Ishikawa (cell line): ENCODE measurements at regions not wholly inside any gene's neighbourhood (a gene's known extent, or its start where the extent isn't known, plus 50 kb on each side); places are given as distances from the start of the nearest gene placed in this dataset.

Experiments
- CEBPB ChIP-seq: IDR thresholded peaks from 2 replicates; pipeline ENCODE4 v1.6.1; 2012
- CREB1 ChIP-seq: IDR thresholded peaks from 2 replicates; pipeline ENCODE4 v1.6.1; 2012; ENCODE audit warnings: low read depth
- EGR1 ChIP-seq: IDR thresholded peaks from 2 replicates; pipeline ENCODE4 v1.6.1; 2012
- EP300 ChIP-seq: IDR thresholded peaks from 2 replicates; pipeline ENCODE4 v1.6.1; 2012; ENCODE audit warnings: borderline replicate concordance
- FOXM1 ChIP-seq: IDR thresholded peaks from 2 replicates; pipeline ENCODE4 v1.6.1; 2012; ENCODE audit warnings: low read depth, borderline replicate concordance
- MAX ChIP-seq: IDR thresholded peaks from 2 replicates; pipeline ENCODE4 v1.6.1; 2012
- NFIC ChIP-seq: IDR thresholded peaks from 2 replicates; pipeline ENCODE4 v1.6.1; 2012
- RAD21 ChIP-seq: IDR thresholded peaks from 2 replicates; pipeline ENCODE4 v1.6.1; 2012; ENCODE audit warnings: low read depth
- REST ChIP-seq: IDR thresholded peaks from 2 replicates; pipeline ENCODE4 v1.6.1; 2012; ENCODE audit warnings: low read depth, mild to moderate bottlenecking
- TAF1 ChIP-seq: IDR thresholded peaks from 2 replicates; pipeline ENCODE4 v1.6.1; 2012; ENCODE audit warnings: low read depth, mild to moderate bottlenecking
- TCF12 ChIP-seq: IDR thresholded peaks from 2 replicates; pipeline ENCODE4 v1.6.1; 2012; ENCODE audit warnings: low read depth
- TEAD4 ChIP-seq: IDR thresholded peaks from 2 replicates; pipeline ENCODE4 v1.6.1; 2012
- USF1 ChIP-seq: IDR thresholded peaks from 2 replicates; pipeline ENCODE4 v1.6.1; 2012
- YY1 ChIP-seq: IDR thresholded peaks from 2 replicates; pipeline ENCODE4 v1.6.1; 2012; ENCODE audit warnings: low read depth
- ZBTB7A ChIP-seq: IDR thresholded peaks from 2 replicates; pipeline ENCODE4 v1.6.1; 2012; ENCODE audit warnings: low read depth

- no peak for TF ChIP-seq TEAD4
- TF ChIP-seq USF1, result no peak
- no peak for TF ChIP-seq EP300
- no peak for TF ChIP-seq RAD21
- no peak for TF ChIP-seq MAX
- TF ChIP-seq CREB1, result no peak
These were observed 191.9 kb downstream of the MC4R start for GRCh38 chr18:60180671-60181070.

- no peak for TF ChIP-seq TEAD4
- TF ChIP-seq YY1, result no peak
- TF ChIP-seq REST, result no peak
- no peak for TF ChIP-seq EGR1
- no peak for TF ChIP-seq FOXM1
- no peak for TF ChIP-seq TAF1
- no peak for TF ChIP-seq ZBTB7A
- TF ChIP-seq RAD21, result no peak
- TF ChIP-seq TCF12, result no peak
- TF ChIP-seq CREB1, result no peak
- no peak for TF ChIP-seq MAX
- no peak for TF ChIP-seq EP300
- no peak for TF ChIP-seq USF1
- no peak for TF ChIP-seq NFIC
These were observed 196.3 kb downstream of the MC4R start for GRCh38 chr18:60176259-60176658.

- TF ChIP-seq MAX (no peak), CEBPB (no peak), YY1 (no peak), RAD21 (no peak), CREB1 (no peak), TEAD4 (no peak), USF1 (no peak), FOXM1 (no peak), EGR1 (no peak), NFIC (no peak), ZBTB7A (no peak), TAF1 (no peak), REST (no peak), TCF12 (no peak), EP300 (no peak)
These were observed 197.7 kb downstream of the MC4R start for GRCh38 chr18:60174832-60175231.

GRCh38 chr18:60172030-60172429 lies 200.5 kb downstream of the MC4R start:
- no peak for TF ChIP-seq CEBPB
- TF ChIP-seq YY1, result no peak
- no peak for TF ChIP-seq TCF12
- TF ChIP-seq ZBTB7A, result no peak
- TF ChIP-seq TEAD4, result no peak
- TF ChIP-seq EGR1, result no peak
- TF ChIP-seq CREB1, result no peak
- TF ChIP-seq RAD21, result no peak

- TF ChIP-seq MAX (no peak), TAF1 (no peak), USF1 (no peak), RAD21 (no peak), NFIC (no peak), CEBPB (no peak), REST (no peak), CREB1 (no peak)
These were observed 209.0 kb downstream of the MC4R start for GRCh38 chr18:60163622-60164021.
